ENCODE measurements at regions not wholly inside any gene's neighbourhood (a gene's known extent, or its start where the extent isn't known, plus 50 kb on each side); places are given as distances from the start of the nearest gene placed in this dataset.

DNA sequence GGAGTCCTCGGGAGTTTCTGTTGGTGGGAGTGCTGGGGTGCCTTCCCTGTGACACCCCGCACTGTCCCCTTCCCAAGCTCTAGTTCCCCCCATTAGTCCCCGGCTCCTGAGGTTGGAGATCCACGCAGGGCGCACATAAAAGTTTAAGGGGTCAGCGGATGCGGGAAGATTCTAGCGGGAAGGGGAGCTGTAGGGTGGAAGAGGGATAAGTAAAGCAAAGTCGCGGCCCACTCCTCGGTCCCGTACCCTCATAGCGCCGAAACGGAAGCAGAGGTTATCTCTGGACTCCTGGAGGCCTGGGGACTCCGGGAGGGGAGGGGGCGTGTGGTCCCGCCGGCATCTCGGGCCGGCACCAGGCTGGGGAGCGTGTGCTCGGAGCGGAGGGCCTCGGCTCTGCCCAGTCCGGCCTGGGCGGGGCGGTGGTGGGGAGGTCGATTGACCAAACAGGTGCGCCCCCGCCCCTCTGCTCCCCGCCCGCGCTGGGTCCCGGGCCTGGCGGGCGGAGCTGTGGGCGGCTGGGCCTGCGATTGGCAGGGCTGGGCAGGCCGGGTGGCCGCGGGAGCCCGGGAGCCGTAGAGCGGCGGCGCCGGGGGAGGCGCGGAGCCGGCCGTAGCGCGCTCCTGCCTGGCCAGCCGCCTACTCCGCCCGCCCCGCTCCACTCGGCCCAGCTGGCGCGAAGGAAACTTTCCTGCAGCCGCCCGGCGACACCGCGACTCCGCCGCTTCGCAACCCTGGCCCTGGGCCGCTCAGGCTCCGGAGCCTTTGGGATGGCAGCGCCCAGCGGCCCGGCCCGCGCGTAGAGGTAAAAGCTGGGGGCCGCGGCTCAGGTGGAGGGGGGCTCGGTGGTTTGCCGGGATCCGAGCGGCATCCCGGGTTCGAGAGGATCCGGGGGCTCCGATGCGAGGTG is 52.2 kb upstream of the DAB2IP start (continued):
- TF ChIP-seq, protein P1, sequence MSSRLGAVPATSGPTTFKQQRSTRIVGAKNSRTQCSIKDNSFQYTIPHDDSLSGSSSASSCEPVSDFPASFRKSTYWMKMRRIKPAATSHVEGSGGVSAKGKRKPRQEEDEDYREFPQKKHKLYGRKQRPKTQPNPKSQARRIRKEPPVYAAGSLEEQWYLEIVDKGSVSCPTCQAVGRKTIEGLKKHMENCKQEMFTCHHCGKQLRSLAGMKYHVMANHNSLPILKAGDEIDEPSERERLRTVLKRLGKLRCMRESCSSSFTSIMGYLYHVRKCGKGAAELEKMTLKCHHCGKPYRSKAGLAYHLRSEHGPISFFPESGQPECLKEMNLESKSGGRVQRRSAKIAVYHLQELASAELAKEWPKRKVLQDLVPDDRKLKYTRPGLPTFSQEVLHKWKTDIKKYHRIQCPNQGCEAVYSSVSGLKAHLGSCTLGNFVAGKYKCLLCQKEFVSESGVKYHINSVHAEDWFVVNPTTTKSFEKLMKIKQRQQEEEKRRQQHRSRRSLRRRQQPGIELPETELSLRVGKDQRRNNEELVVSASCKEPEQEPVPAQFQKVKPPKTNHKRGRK (CRISPR knock-in tag; IDR thresholded peaks at IDR 0.05) = no peak
- TF ChIP-seq RAD51 (IDR thresholded peaks at IDR 0.05; ENCODE audit: borderline replicate concordance) (no peak), ZFYVE20 (CRISPR knock-in tag; IDR thresholded peaks at IDR 0.05; ENCODE audit: borderline replicate concordance, low read depth) (no peak), KDM6A (CRISPR knock-in tag; IDR thresholded peaks at IDR 0.05; ENCODE audit: low read depth) (no peak), ZNF550 (CRISPR knock-in tag; IDR thresholded peaks at IDR 0.05; ENCODE audit: borderline replicate concordance) (no peak), SMAD1 (CRISPR knock-in tag; IDR thresholded peaks at IDR 0.05; ENCODE audit: borderline replicate concordance, low read depth) (no peak), MED1 (CRISPR knock-in tag; IDR thresholded peaks at IDR 0.05) (no peak), REXO4 (CRISPR knock-in tag; IDR thresholded peaks at IDR 0.05; ENCODE audit: borderline replicate concordance) (no peak), ZNF569 (CRISPR knock-in tag; IDR thresholded peaks at IDR 0.05; ENCODE audit: borderline replicate concordance) (no peak), ZNF772 (CRISPR knock-in tag; IDR thresholded peaks at IDR 0.05) (no peak), ZNF564 (CRISPR knock-in tag; IDR thresholded peaks at IDR 0.05) (peak; percentile 48; the same call in 1 of the 2 replicates), RBFOX2 (IDR thresholded peaks at IDR 0.05; ENCODE audit: low read depth, low read length) (0 out of 2 replicates have a peak, but pooled peaks have one; percentile 23), POLR2AphosphoS2 (IDR thresholded peaks at IDR 0.05; ENCODE audit: low read depth, low read length) (no peak), ZNF431 (CRISPR knock-in tag; IDR thresholded peaks at IDR 0.05; ENCODE audit: borderline replicate concordance, low read depth) (peak; percentile 62; the same call in 1 of the 2 replicates), ZNF3 (CRISPR knock-in tag; IDR thresholded peaks at IDR 0.05) (peak; percentile 14; the same call in 1 of the 2 replicates), ZNF816 (CRISPR knock-in tag; IDR thresholded peaks at IDR 0.05; ENCODE audit: borderline replicate concordance) (no peak), HNRNPUL1 (IDR thresholded peaks at IDR 0.05; ENCODE audit: low read depth, low read length) (no peak), LCORL (IDR thresholded peaks at IDR 0.05) (no peak), LCORL (CRISPR knock-in tag; IDR thresholded peaks at IDR 0.05) (peak; percentile 48; the same call in 1 of the 2 replicates)
- TF ChIP-seq, protein P2, sequence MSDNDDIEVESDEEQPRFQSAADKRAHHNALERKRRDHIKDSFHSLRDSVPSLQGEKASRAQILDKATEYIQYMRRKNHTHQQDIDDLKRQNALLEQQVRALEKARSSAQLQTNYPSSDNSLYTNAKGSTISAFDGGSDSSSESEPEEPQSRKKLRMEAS (IDR thresholded peaks at IDR 0.05) = peak; percentile 35; the same call in 1 of the 2 replicates
- TF ChIP-seq, protein P3, sequence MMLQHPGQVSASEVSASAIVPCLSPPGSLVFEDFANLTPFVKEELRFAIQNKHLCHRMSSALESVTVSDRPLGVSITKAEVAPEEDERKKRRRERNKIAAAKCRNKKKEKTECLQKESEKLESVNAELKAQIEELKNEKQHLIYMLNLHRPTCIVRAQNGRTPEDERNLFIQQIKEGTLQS (CRISPR knock-in tag; IDR thresholded peaks at IDR 0.05) = no peak
- TF ChIP-seq, protein P4, sequence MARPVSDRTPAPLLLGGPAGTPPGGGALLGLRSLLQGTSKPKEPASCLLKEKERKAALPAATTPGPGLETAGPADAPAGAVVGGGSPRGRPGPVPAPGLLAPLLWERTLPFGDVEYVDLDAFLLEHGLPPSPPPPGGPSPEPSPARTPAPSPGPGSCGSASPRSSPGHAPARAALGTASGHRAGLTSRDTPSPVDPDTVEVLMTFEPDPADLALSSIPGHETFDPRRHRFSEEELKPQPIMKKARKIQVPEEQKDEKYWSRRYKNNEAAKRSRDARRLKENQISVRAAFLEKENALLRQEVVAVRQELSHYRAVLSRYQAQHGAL (CRISPR knock-in tag; IDR thresholded peaks at IDR 0.05; ENCODE audit: not compliant biosample characterization) = no peak
- TF ChIP-seq, protein P5, sequence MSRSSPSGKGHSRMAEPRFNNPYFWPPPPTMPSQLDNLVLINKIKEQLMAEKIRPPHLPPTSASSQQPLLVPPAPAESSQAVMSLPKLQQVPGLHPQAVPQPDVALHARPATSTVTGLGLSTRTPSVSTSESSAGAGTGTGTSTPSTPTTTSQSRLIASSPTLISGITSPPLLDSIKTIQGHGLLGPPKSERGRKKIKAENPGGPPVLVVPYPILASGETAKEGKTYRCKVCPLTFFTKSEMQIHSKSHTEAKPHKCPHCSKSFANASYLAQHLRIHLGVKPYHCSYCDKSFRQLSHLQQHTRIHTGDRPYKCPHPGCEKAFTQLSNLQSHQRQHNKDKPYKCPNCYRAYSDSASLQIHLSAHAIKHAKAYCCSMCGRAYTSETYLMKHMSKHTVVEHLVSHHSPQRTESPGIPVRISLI (CRISPR knock-in tag; IDR thresholded peaks at IDR 0.05; ENCODE audit: borderline replicate concordance) = no peak
- TF ChIP-seq, protein P6, sequence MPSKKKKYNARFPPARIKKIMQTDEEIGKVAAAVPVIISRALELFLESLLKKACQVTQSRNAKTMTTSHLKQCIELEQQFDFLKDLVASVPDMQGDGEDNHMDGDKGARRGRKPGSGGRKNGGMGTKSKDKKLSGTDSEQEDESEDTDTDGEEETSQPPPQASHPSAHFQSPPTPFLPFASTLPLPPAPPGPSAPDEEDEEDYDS (CRISPR knock-in tag; IDR thresholded peaks at IDR 0.05) = no peak
